Adrenal gland (tissue), 9 donors: ENCODE measurements at regions not wholly inside any gene's neighbourhood (a gene's known extent, or its start where the extent isn't known, plus 50 kb on each side); places are given as distances from the start of the nearest gene placed in this dataset.

Experiments
- DNase-seq, 7 donors: peaks; one replicate each; pipeline ENCODE4 v3.0.0-alpha.2; 2019 to 2020
- H3K27ac ChIP-seq, 5 donors: fragments of 200-600 bp; sonication (generic) in 4 of 5; 1 replicate in 3 of 5; 2 replicates in 2 of 5; pipeline versions ENCODE4 v1.5.1 to v1.8.0; 2016 to 2020; ENCODE audit warnings: mild to moderate bottlenecking in 1 of 5
- H3K27me3 ChIP-seq: fragments of 200-600 bp; 2 replicates; pipeline ENCODE4 v1.8.0; 2021
- H3K36me3 ChIP-seq, 2 donors: fragments of 200-600 bp; replicated peaks in 1 of 2; 1 replicate in 1 of 2; 2 replicates in 1 of 2; pipeline versions ENCODE4 v1.5.1 to v1.8.0; 2018 to 2022
- H3K4me1 ChIP-seq, 2 donors: fragments of 200-600 bp; replicated peaks in 1 of 2; 1 replicate in 1 of 2; 2 replicates in 1 of 2; pipeline versions ENCODE4 v1.5.1 to v1.8.0; 2018 to 2021
- H3K4me3 ChIP-seq, 4 donors: fragments of 200-600 bp; sonication (generic) in 3 of 4; one replicate each; pipeline ENCODE4 v1.5.1; 2016 to 2018
- H3K9me3 ChIP-seq, 3 donors: fragments of 200-600 bp; sonication (generic) in 1 of 3; replicated peaks in 1 of 3; 1 replicate in 2 of 3; 2 replicates in 1 of 3; pipeline versions ENCODE4 v1.5.1 to v1.8.0; 2016 to 2021
- CTCF ChIP-seq, 6 experiments: fragments of 450-650 bp in 4 of 6; fragments of 200-600 bp in 2 of 6; sonication (generic) in 1 of 6; IDR thresholded peaks; 1 replicate in 5 of 6; 2 replicates in 1 of 6; pipeline versions ENCODE4 v1.5.1 to v1.8.0; 2016 to 2021; ENCODE audit warnings: antibody characterized with exemption in 6 of 6, mild to moderate bottlenecking in 2 of 6, moderate library complexity in 1 of 6
- POLR2A ChIP-seq, 2 donors: fragments of 450-650 bp; IDR thresholded peaks; one replicate each; pipeline ENCODE4 v1.6.1; 2017; ENCODE audit warnings: antibody characterized with exemption in 2 of 2, mild to moderate bottlenecking in 2 of 2, moderate library complexity in 1 of 2
- WGBS, 4 donors: extraction: QIAGEN DNeasy Blood & Tissue Kit in 2 of 4; methylation state at CpG; one replicate each; pipeline versions ENCODE4 v1.1.5 to v1.1.7; 2013 to 2017; 5-methylcytosine and 5-hydroxymethylcytosine counted together
- intact Hi-C, 2 donors: fragments of 100-400 bp; cut with DNase I; formaldehyde crosslinking; loops; one replicate each; pipeline versions ENCODE4 v1.14.1 to v1.15.0; 2022 to 2023
- donor health status: healthy with polysubstance abuse.
- donor health status: Bipolar disorder and iron deficiency.
- donor health status: DM: yes; HTN: yes; CAD: no.
- donor health status: DM: no; HTN: no; CAD: no.
- donor health status: DM: no; HTN: no; CAD: no.

GRCh38 chr11:70705930-70706329 lies 307.6 kb downstream of the CTTN start:
- Histone ChIP-seq H3K9me3 (no peaks in the 10 kb centered on the region), H3K4me3 (no peak overlapping the region), H3K36me3 (no peaks in the 10 kb centered on the region), H3K4me1 (no peaks in the 10 kb centered on the region), H3K27me3 (no peaks in the 10 kb centered on the region), H3K27ac (no peak overlapping the region)
- 84 to 88% (median 86%) methylated on average over 10 of the region's 10 CpGs for WGBS, 4 donors
- DNase-seq, result no peak
- no peak for TF ChIP-seq CTCF (IDR thresholded peaks at IDR 0.05)
- TF ChIP-seq POLR2A (IDR thresholded peaks at IDR 0.05), result no peak
- intact Hi-C loops, result no loop called here

- TF ChIP-seq POLR2A (IDR thresholded peaks at IDR 0.05) (no peak), CTCF (IDR thresholded peaks at IDR 0.05) (no peak)
- no peak overlapping the region for H3K27ac ChIP-seq
- H3K36me3 ChIP-seq, result no peaks in the 10 kb centered on the region
- WGBS, 4 donors, result 88 to 91% (median 90%) methylated on average over 3 to 6 of the region's 6 CpGs; no CpG with 5 or more reads in 1 of the 4 donors
- no peaks in the 10 kb centered on the region for H3K4me1 ChIP-seq
- H3K4me3 ChIP-seq, result no peak overlapping the region
- intact Hi-C loops, result no loop called here
- H3K9me3 ChIP-seq, result no peaks in the 10 kb centered on the region
- no peak for DNase-seq
- H3K27me3 ChIP-seq, result no peaks in the 10 kb centered on the region
These were observed 309.5 kb downstream of the CTTN start for GRCh38 chr11:70707821-70708220.

GRCh38 chr11:70709596-70709995 lies 311.3 kb downstream of the CTTN start:
- 89 to 97% (median 93%) methylated on average over 16 of the region's 16 CpGs for WGBS, 4 donors
- Histone ChIP-seq H3K27me3 (no peaks in the 10 kb centered on the region), H3K4me1 (no peaks in the 10 kb centered on the region), H3K27ac (no peak overlapping the region), H3K4me3 (no peak overlapping the region), H3K36me3 (no peaks in the 10 kb centered on the region), H3K9me3 (no peaks in the 10 kb centered on the region)
- no peak for TF ChIP-seq CTCF (IDR thresholded peaks at IDR 0.05)
- no peak for TF ChIP-seq POLR2A (IDR thresholded peaks at IDR 0.05)
- DNase-seq, result no peak
- intact Hi-C loops, result no loop called here

GRCh38 chr11:70710192-70710591 lies 311.9 kb downstream of the CTTN start:
- Histone ChIP-seq H3K4me1 (no peaks in the 10 kb centered on the region), H3K27me3 (no peaks in the 10 kb centered on the region), H3K27ac (no peak overlapping the region), H3K36me3 (no peaks in the 10 kb centered on the region), H3K4me3 (no peak overlapping the region), H3K9me3 (no peaks in the 10 kb centered on the region)
- intact Hi-C loops, result no loop called here
- no peak for DNase-seq
- 83 to 92% (median 88%) methylated on average over 4 to 11 of the region's 11 CpGs for WGBS, 4 donors
- no peak for TF ChIP-seq POLR2A (IDR thresholded peaks at IDR 0.05)
- TF ChIP-seq CTCF (IDR thresholded peaks at IDR 0.05), result no peak
